ENCODE measurements at regions not wholly inside any gene's neighbourhood (a gene's known extent, or its start where the extent isn't known, plus 50 kb on each side); places are given as distances from the start of the nearest gene placed in this dataset.

- ChIA-PET CTCF (no interaction called here), POLR2A (no interaction called here)
- Histone ChIP-seq H3K4me2 (ENCODE audit: insufficient read depth, low read length) (no peak overlapping the region), H3K9ac (replicated peaks; ENCODE audit: extremely low read depth, insufficient read depth, low read length) (no peak overlapping the region), H2AFZ (ENCODE audit: low read depth, low read length) (no peak overlapping the region), H3K79me2 (ENCODE audit: control insufficient read depth, insufficient read depth, low read length) (no peaks in the 10 kb centered on the region), H3K4me3 (replicated peaks in 1 of 3; ENCODE audit: insufficient read depth in 1 of 3, low read depth in 1 of 3, low read length in 3 of 3) (no peak overlapping the region), H3K36me3 (ENCODE audit: control insufficient read depth in 2 of 2, extremely low read depth in 1 of 2, insufficient read depth in 2 of 2, low read length in 2 of 2) (no peaks in the 10 kb centered on the region), H3K9me3 (replicated peaks; ENCODE audit: control insufficient read depth, insufficient read depth, low read length) (no peaks in the 10 kb centered on the region), H3K27ac (ENCODE audit: insufficient read depth, low read depth, low read length) (no peak overlapping the region), H3K4me1 (ENCODE audit: control insufficient read depth, extremely low read depth, insufficient read depth, low read length) (no peaks in the 10 kb centered on the region), H3K9me1 (replicated peaks; ENCODE audit: control insufficient read depth, extremely low read depth, insufficient read depth, low read length) (no peaks in the 10 kb centered on the region), H4K20me1 (replicated peaks; ENCODE audit: control insufficient read depth, extremely low read depth, insufficient read depth, low read length) (no peaks in the 10 kb centered on the region), H3K27me3 (ENCODE audit: control insufficient read depth in 2 of 2, insufficient read depth in 2 of 2, low read length in 2 of 2) (no peaks in the 10 kb centered on the region)
- intact Hi-C loops (cut with micrococcal nuclease) (no loop called here), dilution Hi-C loops (cut with MboI; ENCODE audit: extremely low pct_ligation_motif_present, low sequenced_read_pairs) (no loop called here)
- no peak for DNase-seq (ENCODE audit: low read depth, low spot score)
- no TSS peak for BruUV-seq (replicated peaks)
- TF ChIP-seq POLR2A (IDR thresholded peaks at IDR 0.05; ENCODE audit: low read depth, low read length), result no peak
- TF ChIP-seq MAX (IDR thresholded peaks at IDR 0.05; ENCODE audit: insufficient read depth, insufficient read length), result no peak
- TF ChIP-seq JUN (IDR thresholded peaks at IDR 0.05; ENCODE audit: borderline replicate concordance, insufficient read depth, insufficient read length, low read depth), result no peak
- TF ChIP-seq GATA2 (IDR thresholded peaks at IDR 0.05; ENCODE audit: insufficient read depth, insufficient read length, low read depth, low read length), result no peak
- TF ChIP-seq CTCF (IDR thresholded peaks at IDR 0.05; ENCODE audit: extremely low read depth in 1 of 2, insufficient read depth in 1 of 2, low read depth in 1 of 2, low read length in 2 of 2), result no peak
- no peak for TF ChIP-seq MYC (IDR thresholded peaks at IDR 0.05; ENCODE audit: low read depth, low read length)
- FAIRE-seq, result no peak
Measured at GRCh38 chr13:65562305-65562704, 1667.8 kb downstream of the PCDH9 start.

- Histone ChIP-seq H3K9ac (replicated peaks; ENCODE audit: extremely low read depth, insufficient read depth, low read length) (no peak overlapping the region), H4K20me1 (replicated peaks; ENCODE audit: control insufficient read depth, extremely low read depth, insufficient read depth, low read length) (no peaks in the 10 kb centered on the region), H3K4me2 (ENCODE audit: insufficient read depth, low read length) (no peak overlapping the region), H3K36me3 (ENCODE audit: control insufficient read depth in 2 of 2, extremely low read depth in 1 of 2, insufficient read depth in 2 of 2, low read length in 2 of 2) (no peaks in the 10 kb centered on the region), H3K79me2 (ENCODE audit: control insufficient read depth, insufficient read depth, low read length) (no peaks in the 10 kb centered on the region), H3K9me1 (replicated peaks; ENCODE audit: control insufficient read depth, extremely low read depth, insufficient read depth, low read length) (no peaks in the 10 kb centered on the region), H3K9me3 (replicated peaks; ENCODE audit: control insufficient read depth, insufficient read depth, low read length) (no peaks in the 10 kb centered on the region), H2AFZ (ENCODE audit: low read depth, low read length) (no peak overlapping the region), H3K4me1 (ENCODE audit: control insufficient read depth, extremely low read depth, insufficient read depth, low read length) (no peaks in the 10 kb centered on the region), H3K4me3 (replicated peaks in 1 of 3; ENCODE audit: insufficient read depth in 1 of 3, low read depth in 1 of 3, low read length in 3 of 3) (no peak overlapping the region), H3K27ac (ENCODE audit: insufficient read depth, low read depth, low read length) (no peak overlapping the region), H3K27me3 (ENCODE audit: control insufficient read depth in 2 of 2, insufficient read depth in 2 of 2, low read length in 2 of 2) (no peaks in the 10 kb centered on the region)
- CTCF ChIA-PET, result no interaction called here
- intact Hi-C loops (cut with micrococcal nuclease), result no loop called here
- DNase-seq (ENCODE audit: low read depth, low spot score) (no peak), FAIRE-seq (no peak)
- dilution Hi-C loops (cut with MboI; ENCODE audit: extremely low pct_ligation_motif_present, low sequenced_read_pairs), result no loop called here
- TF ChIP-seq CTCF (IDR thresholded peaks at IDR 0.05; ENCODE audit: extremely low read depth in 1 of 2, insufficient read depth in 1 of 2, low read depth in 1 of 2, low read length in 2 of 2) (no peak), JUN (IDR thresholded peaks at IDR 0.05; ENCODE audit: borderline replicate concordance, insufficient read depth, insufficient read length, low read depth) (no peak), MYC (IDR thresholded peaks at IDR 0.05; ENCODE audit: low read depth, low read length) (no peak), MAX (IDR thresholded peaks at IDR 0.05; ENCODE audit: insufficient read depth, insufficient read length) (no peak), FOS (IDR thresholded peaks at IDR 0.05; ENCODE audit: borderline replicate concordance, insufficient read depth, low read length) (no peak), POLR2AphosphoS5 (IDR thresholded peaks at IDR 0.05; ENCODE audit: insufficient read depth, low read depth, low read length) (no peak), EZH2 (IDR thresholded peaks at IDR 0.05; ENCODE audit: borderline replicate concordance, low read depth, low read length, severe bottlenecking) (no peak), POLR2A (IDR thresholded peaks at IDR 0.05; ENCODE audit: low read depth, low read length) (no peak), GATA2 (IDR thresholded peaks at IDR 0.05; ENCODE audit: insufficient read depth, insufficient read length, low read depth, low read length) (no peak)
- POLR2A ChIA-PET, result no interaction called here
- BruUV-seq (replicated peaks), result no TSS peak
Measured at GRCh38 chr13:65560936-65561335, 1669.2 kb downstream of the PCDH9 start.

Measured in endothelial cell of umbilical vein (primary cell).